ENCODE measurements at regions not wholly inside any gene's neighbourhood (a gene's known extent, or its start where the extent isn't known, plus 50 kb on each side); places are given as distances from the start of the nearest gene placed in this dataset.

GRCh38 chr10:36943544-36943943, 181.9 kb upstream of the ANKRD30A start:
- Histone ChIP-seq H3K79me2 (ENCODE audit: insufficient read depth, low read length) (no peaks in the 10 kb centered on the region), H4K20me1 (ENCODE audit: insufficient read depth) (no peaks in the 10 kb centered on the region), H3K4me2 (ENCODE audit: low read length) (no peak overlapping the region), H3K9me3 (ENCODE audit: control insufficient read depth in 1 of 2, insufficient read depth in 1 of 2, low read depth in 1 of 2, low read length in 2 of 2) (peaks cover 3 to 9% of the 10 kb centered on the region in 2 experiments; a peak in 2 of 4 replicates), H3K36me3 (ENCODE audit: control insufficient read depth in 1 of 2, insufficient read depth in 2 of 2, low read length in 2 of 2) (no peaks in the 10 kb centered on the region), H3K9ac (ENCODE audit: low read length) (no peak overlapping the region), H3K9me2 (ENCODE audit: insufficient read depth) (no peaks in the 10 kb centered on the region), H2AFZ (ENCODE audit: low read depth, low read length, poor library complexity, severe bottlenecking) (no peak overlapping the region), H3K4me3 (replicated peaks in 1 of 2; ENCODE audit: low read depth in 1 of 2, low read length in 2 of 2) (no peak overlapping the region), H3K4me1 (ENCODE audit: control insufficient read depth in 1 of 2, insufficient read depth in 2 of 2, low read length in 2 of 2) (no peaks in the 10 kb centered on the region), H3K27ac (ENCODE audit: low read depth, low read length) (no peak overlapping the region), H3K27me3 (ENCODE audit: insufficient read depth, low read length) (no peaks in the 10 kb centered on the region)
- ATAC-seq (no peak), DNase-seq (ENCODE audit: low read depth, low spot score) (no peak)
- POLR2A ChIA-PET, result no interaction called here
- intact Hi-C loops (cut with micrococcal nuclease), result no loop called here
- no peak for TF ChIP-seq POLR2A (IDR thresholded peaks at IDR 0.05; ENCODE audit: borderline replicate concordance, extremely low read depth, insufficient read depth, insufficient read length)
- no TSS peak for BruUV-seq (replicated peaks)
- CTCF ChIA-PET, result no interaction called here
- RAD21 ChIA-PET (ENCODE audit: low non-redundant PET in 1 of 2, low total read pairs in 2 of 2, uncharacterized antibody in 2 of 2, unreplicated experiment in 2 of 2), result no interaction called here

- no peaks in the 10 kb centered on the region for H4K20me1 ChIP-seq (ENCODE audit: insufficient read depth)
- H3K36me3 ChIP-seq (ENCODE audit: control insufficient read depth in 1 of 2, insufficient read depth in 2 of 2, low read length in 2 of 2), result no peaks in the 10 kb centered on the region
- no peak overlapping the region for H3K4me2 ChIP-seq (ENCODE audit: low read length)
- no TSS peak for BruUV-seq (replicated peaks)
- H3K9me3 ChIP-seq (ENCODE audit: control insufficient read depth in 1 of 2, insufficient read depth in 1 of 2, low read depth in 1 of 2, low read length in 2 of 2), result peaks cover 0 to 8% of the 10 kb centered on the region in 2 experiments; a peak in 2 of 4 replicates
- ChIA-PET CTCF (no interaction called here), POLR2A (no interaction called here), RAD21 (ENCODE audit: low non-redundant PET in 1 of 2, low total read pairs in 2 of 2, uncharacterized antibody in 2 of 2, unreplicated experiment in 2 of 2) (no interaction called here)
- H3K9ac ChIP-seq (ENCODE audit: low read length), result no peak overlapping the region
- H3K27ac ChIP-seq (ENCODE audit: low read depth, low read length), result no peak overlapping the region
- no peaks in the 10 kb centered on the region for H3K4me1 ChIP-seq (ENCODE audit: control insufficient read depth in 1 of 2, insufficient read depth in 2 of 2, low read length in 2 of 2)
- H2AFZ ChIP-seq (ENCODE audit: low read depth, low read length, poor library complexity, severe bottlenecking), result no peak overlapping the region
- H3K4me3 ChIP-seq (replicated peaks in 1 of 2; ENCODE audit: low read depth in 1 of 2, low read length in 2 of 2), result no peak overlapping the region
- TF ChIP-seq ATF3 (IDR thresholded peaks at IDR 0.05) (no peak), CTCF (IDR thresholded peaks at IDR 0.05 in 2 of 3, conservative IDR thresholded peaks at IDR 0.05 in 1 of 3; ENCODE audit: borderline replicate concordance in 1 of 3, insufficient read depth in 1 of 3, low read depth in 2 of 3, low read length in 2 of 3) (no peak), POLR2AphosphoS5 (IDR thresholded peaks at IDR 0.05; ENCODE audit: low read depth, low read length) (no peak), ZFX (IDR thresholded peaks at IDR 0.05) (no peak), EZH2 (IDR thresholded peaks at IDR 0.05) (no peak), JUND (IDR thresholded peaks at IDR 0.05) (no peak), SRF (IDR thresholded peaks at IDR 0.05; ENCODE audit: low read depth) (no peak), RAD21 (IDR thresholded peaks at IDR 0.05; ENCODE audit: low read depth) (no peak), ZBTB33 (IDR thresholded peaks at IDR 0.05; ENCODE audit: extremely low read depth, insufficient replicate concordance, low read length) (no peak), SP1 (IDR thresholded peaks at IDR 0.05; ENCODE audit: low read depth) (no peak), POLR2A (IDR thresholded peaks at IDR 0.05; ENCODE audit: borderline replicate concordance, extremely low read depth, insufficient read depth, insufficient read length) (no peak), TCF7L2 (IDR thresholded peaks at IDR 0.05; ENCODE audit: borderline replicate concordance, extremely low read depth, insufficient read depth, insufficient read length) (no peak), YY1 (IDR thresholded peaks at IDR 0.05; ENCODE audit: extremely low read depth, insufficient replicate concordance, low read depth, low read length) (no peak), ELF1 (IDR thresholded peaks at IDR 0.05; ENCODE audit: borderline replicate concordance, low read depth) (no peak), MAX (IDR thresholded peaks at IDR 0.05) (no peak), EZH2phosphoT487 (IDR thresholded peaks at IDR 0.05; ENCODE audit: borderline replicate concordance) (no peak), CEBPB (IDR thresholded peaks at IDR 0.05; ENCODE audit: low read depth) (no peak), FOSL1 (IDR thresholded peaks at IDR 0.05; ENCODE audit: low read depth) (no peak)
- no peaks in the 10 kb centered on the region for H3K27me3 ChIP-seq (ENCODE audit: insufficient read depth, low read length)
- DNase-seq (ENCODE audit: low read depth, low spot score) (no peak), ATAC-seq (no peak)
- H3K9me2 ChIP-seq (ENCODE audit: insufficient read depth), result no peaks in the 10 kb centered on the region
- H3K79me2 ChIP-seq (ENCODE audit: insufficient read depth, low read length), result no peaks in the 10 kb centered on the region
- intact Hi-C loops (cut with micrococcal nuclease), result no loop called here
Observed at GRCh38 chr10:36942616-36943015, 182.8 kb upstream of the ANKRD30A start.
